H9 (cell line): ENCODE measurements at regions not wholly inside any gene's neighbourhood (a gene's known extent, or its start where the extent isn't known, plus 50 kb on each side); places are given as distances from the start of the nearest gene placed in this dataset.

ENCODE experiments used
- DNase-seq: peaks from one replicate; pipeline ENCODE4 v3.0.0-alpha.2; 2017
- H2AFZ ChIP-seq: one replicate; pipeline ENCODE4 v1.6.1; 2013; ENCODE audit warnings: mild to moderate bottlenecking, low read length, control low read depth, moderate library complexity
- H2AK5ac ChIP-seq: 2 replicates; pipeline ENCODE4 v1.6.1; 2013; ENCODE audit warnings: low read length, control low read depth, mixed read lengths; ENCODE audit not compliant: insufficient read length
- H2BK120ac ChIP-seq: one replicate; pipeline ENCODE4 v1.6.1; 2013; ENCODE audit warnings: low read depth, mild to moderate bottlenecking, low read length, control low read depth, inconsistent platforms; ENCODE audit not compliant: poor library complexity, severe bottlenecking
- H2BK12ac ChIP-seq: 2 replicates; pipeline ENCODE4 v1.6.1; 2013; ENCODE audit warnings: low read length, control low read depth, mixed read lengths, low read depth; ENCODE audit not compliant: insufficient read length
- H2BK15ac ChIP-seq: 2 replicates; pipeline ENCODE4 v1.6.1; 2013; ENCODE audit warnings: low read depth, low read length, control low read depth
- H2BK20ac ChIP-seq: one replicate; pipeline ENCODE4 v1.6.1; 2013; ENCODE audit warnings: low read depth, mild to moderate bottlenecking, low read length, control low read depth, inconsistent platforms; ENCODE audit not compliant: poor library complexity, severe bottlenecking
- H2BK5ac ChIP-seq: 2 replicates; pipeline ENCODE4 v1.6.1; 2013; ENCODE audit warnings: low read length, control low read depth, mixed read lengths; ENCODE audit not compliant: insufficient read length
- H3K14ac ChIP-seq: 2 replicates; pipeline ENCODE4 v1.6.1; 2013; ENCODE audit warnings: low read length, control low read depth; ENCODE audit not compliant: insufficient read depth
- H3K18ac ChIP-seq: 2 replicates; pipeline ENCODE4 v1.6.1; 2013; ENCODE audit warnings: low read depth, mild to moderate bottlenecking, mixed read lengths, low read length, control low read depth; ENCODE audit not compliant: insufficient read length
- H3K23ac ChIP-seq: 2 replicates; pipeline ENCODE4 v1.6.1; 2013; ENCODE audit warnings: low read length, control low read depth, mixed read lengths, low read depth; ENCODE audit not compliant: insufficient read length
- H3K23me2 ChIP-seq: 2 replicates; pipeline ENCODE4 v1.6.1; 2013; ENCODE audit warnings: low read depth, mild to moderate bottlenecking, mixed read lengths, low read length, control low read depth; ENCODE audit not compliant: insufficient read length, poor library complexity, severe bottlenecking
- H3K27ac ChIP-seq: 2 replicates; pipeline ENCODE4 v1.5.1; 2013; ENCODE audit warnings: low read length, control low read depth, mixed read lengths, low read depth; ENCODE audit not compliant: insufficient read length
- H3K27me3 ChIP-seq: 2 replicates; pipeline ENCODE4 v1.6.1; 2013; ENCODE audit warnings: low read length, control low read depth, inconsistent platforms; ENCODE audit not compliant: insufficient read depth
- H3K4ac ChIP-seq: 2 replicates; pipeline ENCODE4 v1.6.1; 2013; ENCODE audit warnings: low read depth, mild to moderate bottlenecking, control low read depth, inconsistent platforms, low read length, moderate library complexity
- H3K4me1 ChIP-seq: 2 replicates; pipeline ENCODE4 v1.6.1; 2013; ENCODE audit warnings: low read length, control low read depth, inconsistent platforms; ENCODE audit not compliant: insufficient read depth
- H3K4me2 ChIP-seq: 2 replicates; pipeline ENCODE4 v1.6.1; 2013; ENCODE audit warnings: low read length, control low read depth, mixed read lengths; ENCODE audit not compliant: insufficient read length, insufficient read depth
- H3K56ac ChIP-seq: 2 replicates; pipeline ENCODE4 v1.6.1; 2013; ENCODE audit warnings: low read depth, mild to moderate bottlenecking, mixed read lengths, low read length, control low read depth; ENCODE audit not compliant: insufficient read length
- H3K79me1 ChIP-seq: 2 replicates; pipeline ENCODE4 v1.6.1; 2013; ENCODE audit warnings: low read depth, mild to moderate bottlenecking, moderate library complexity, low read length, control low read depth, inconsistent platforms; ENCODE audit not compliant: insufficient read depth, poor library complexity, severe bottlenecking
- H3K79me2 ChIP-seq: 2 replicates; pipeline ENCODE4 v1.6.1; 2013; ENCODE audit warnings: low read length, control low read depth, inconsistent platforms; ENCODE audit not compliant: insufficient read depth
- H3K9ac ChIP-seq: 2 replicates; pipeline ENCODE4 v1.6.1; 2013; ENCODE audit warnings: low read length, control low read depth, mixed read lengths; ENCODE audit not compliant: insufficient read length; ENCODE audit errors: extremely low read depth
- H3K9me3 ChIP-seq: one replicate; pipeline ENCODE4 v1.6.1; 2013; ENCODE audit warnings: low read depth, low read length, inconsistent platforms; ENCODE audit not compliant: control insufficient read depth
- H3T11ph ChIP-seq: one replicate; pipeline ENCODE4 v1.6.1; 2013; ENCODE audit warnings: mild to moderate bottlenecking, low read length, control low read depth, inconsistent platforms
- H4K20me1 ChIP-seq: one replicate; pipeline ENCODE4 v1.6.1; 2013; ENCODE audit not compliant: control insufficient read depth, insufficient read length, insufficient read depth
- H4K5ac ChIP-seq: 2 replicates; pipeline ENCODE4 v1.6.1; 2013; ENCODE audit warnings: low read depth, mild to moderate bottlenecking, mixed read lengths, low read length, control low read depth; ENCODE audit not compliant: insufficient read length
- H4K8ac ChIP-seq: replicated peaks from 2 replicates; pipeline ENCODE4 v1.6.1; 2013; ENCODE audit warnings: low read length, control low read depth, mixed read lengths, low read depth; ENCODE audit not compliant: insufficient read length
- H4K91ac ChIP-seq: 2 replicates; pipeline ENCODE4 v1.6.1; 2013; ENCODE audit warnings: low read depth, mild to moderate bottlenecking, moderate library complexity, mixed read lengths, low read length, control low read depth; ENCODE audit not compliant: insufficient read length
- H3K27ac Mint-ChIP-seq, 3 experiments: 2 replicates in 2 of 3; 3 replicates in 1 of 3; pipeline ENCODE4 v1.8.0; 2020 to 2021; ENCODE audit warnings: mixed read lengths in 3 of 3, mild to moderate bottlenecking in 1 of 3, moderate library complexity in 1 of 3
- H3K27me3 Mint-ChIP-seq: 2 replicates; pipeline ENCODE4 v1.8.0; 2021; ENCODE audit warnings: low read depth, mild to moderate bottlenecking, moderate library complexity, mixed read lengths
- H3K36me3 Mint-ChIP-seq, 3 experiments: 2 replicates in 2 of 3; 3 replicates in 1 of 3; pipeline ENCODE4 v1.8.0; 2020 to 2021; ENCODE audit warnings: low read depth in 3 of 3, mixed read lengths in 3 of 3; ENCODE audit not compliant: insufficient read depth in 1 of 3
- H3K4me1 Mint-ChIP-seq, 2 experiments: 2 replicates each; pipeline ENCODE4 v1.8.0; 2020; ENCODE audit warnings: mixed read lengths in 2 of 2
- H3K4me3 Mint-ChIP-seq, 2 experiments: 2 replicates in 1 of 2; 3 replicates in 1 of 2; pipeline ENCODE4 v1.8.0; 2020 to 2021; ENCODE audit warnings: mild to moderate bottlenecking in 2 of 2, mixed read lengths in 2 of 2, moderate library complexity in 1 of 2
- H3K9me3 Mint-ChIP-seq, 2 experiments: 2 replicates in 1 of 2; 3 replicates in 1 of 2; pipeline ENCODE4 v1.8.0; 2020; ENCODE audit warnings: mild to moderate bottlenecking in 2 of 2, mixed read lengths in 2 of 2, moderate library complexity in 1 of 2
- CTCF ChIP-seq: fragments of 200-600 bp; sonication (generic); conservative IDR thresholded peaks from 3 replicates; pipeline ENCODE4 v1.8.0; 2021; ENCODE audit warnings: antibody characterized with exemption, mild to moderate bottlenecking
- WGBS: extraction: QIAGEN DNeasy Blood & Tissue Kit; methylation state at CpG from one replicate; pipeline ENCODE4 v1.1.7; 2013; ENCODE audit warnings: missing lambda C conversion rate, low lambda C conversion rate, mixed read lengths; ENCODE audit not compliant: insufficient read length; ENCODE audit errors: extremely low coverage; 5-methylcytosine and 5-hydroxymethylcytosine counted together

- no peaks in the 10 kb centered on the region for H4K20me1 ChIP-seq
Measured at GRCh38 chr21:38734646-38735365, 70.9 kb upstream of the ETS2 start.

More at GRCh38 chr21:38734646-38735365, 70.9 kb upstream of the ETS2 start:
- peak overlapping the region; percentile 65 to 81 for H3K4me3 Mint-ChIP-seq
- Histone ChIP-seq H2BK12ac (no peak overlapping the region), H2BK15ac (no peak overlapping the region), H4K91ac (no peak overlapping the region), H3K79me1 (no peaks in the 10 kb centered on the region), H3K23ac (no peak overlapping the region), H3K18ac (no peak overlapping the region), H3K9ac (no peak overlapping the region), H3K4ac (no peak overlapping the region), H3K4me2 (peak overlapping the region; percentile 60), H3K27me3 (no peaks in the 10 kb centered on the region), H4K8ac (no peak overlapping the region), H3K56ac (no peak overlapping the region), H2BK5ac (no peak overlapping the region), H2AK5ac (no peak overlapping the region), H3K14ac (no peak overlapping the region), H3K23me2 (no peaks in the 10 kb centered on the region), H3K9me3 (no peaks in the 10 kb centered on the region), H3K4me1 (no peaks in the 10 kb centered on the region), H3T11ph (no peak overlapping the region), H3K79me2 (no peaks in the 10 kb centered on the region), H2BK20ac (no peak overlapping the region), H4K5ac (no peak overlapping the region), H3K27ac (no peak overlapping the region), H2BK120ac (peak overlapping the region; percentile 9), H2AFZ (no peak overlapping the region)
- no peaks in the 10 kb centered on the region for H3K9me3 Mint-ChIP-seq
- H3K4me1 Mint-ChIP-seq, result peaks cover 17 to 24% of the 10 kb centered on the region in 2 experiments
- no CpG with 5 or more reads among the region's 8 CpGs for WGBS
- H3K36me3 Mint-ChIP-seq, result no peaks in the 10 kb centered on the region
- DNase-seq, result no peak
- TF ChIP-seq CTCF, result no peak
- peak overlapping the region in 2 of 3 experiments; percentile 70 to 98; a peak in 2 of 7 replicates for H3K27ac Mint-ChIP-seq
- H3K27me3 Mint-ChIP-seq, result peaks cover 2% of the 10 kb centered on the region; the same call in 1 of the 2 replicates
